ENCODE measurements at regions not wholly inside any gene's neighbourhood (a gene's known extent, or its start where the extent isn't known, plus 50 kb on each side); places are given as distances from the start of the nearest gene placed in this dataset.
"Not testable (repeated sequence)": the region's sequence is repeated elsewhere in the genome, so short reads cannot be mapped to it uniquely, and the experiment has no call there.

DNA sequence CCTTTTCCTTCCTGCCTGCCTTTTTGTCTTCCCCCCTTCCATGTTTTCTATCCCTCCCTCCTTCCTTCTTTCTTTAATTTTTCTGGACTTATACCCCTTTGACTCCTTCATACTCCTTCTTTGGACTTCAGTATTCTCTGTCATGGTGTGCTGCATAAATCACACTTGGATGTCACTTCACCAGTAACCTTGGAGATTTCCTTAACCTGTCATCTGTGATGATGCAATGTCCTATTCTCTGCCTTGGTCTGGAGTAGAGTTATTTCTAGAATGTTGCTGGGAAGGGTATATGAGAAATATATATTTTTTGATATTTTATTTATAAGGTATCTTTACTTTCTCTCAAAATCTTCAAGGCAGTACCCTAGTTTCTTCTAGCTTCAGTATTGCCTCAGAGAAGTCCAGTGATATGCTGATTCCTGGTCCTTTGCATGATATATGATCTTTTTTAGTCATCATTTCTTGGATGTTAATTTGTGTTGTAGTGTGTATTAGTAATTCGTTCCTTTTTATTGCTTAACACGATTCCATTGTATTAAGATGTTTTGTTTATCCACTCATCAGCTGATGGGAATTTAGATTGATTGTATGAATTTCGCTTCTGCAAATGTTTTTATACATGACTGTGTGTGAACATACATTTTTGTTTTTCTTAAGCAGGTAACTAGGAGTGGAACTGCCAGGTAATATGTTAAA lies 206.9 kb upstream of the MBL2 start:
- no peak for FAIRE-seq

GRCh38 chr10:52977581-52977980 lies 205.0 kb upstream of the MBL2 start:
- DNase-seq (ENCODE audit: low spot score in 2 of 2) = no peak
- FAIRE-seq = no peak

More for the DNA sequence above, 206.9 kb upstream of the MBL2 start:
- no peak for DNase-seq (ENCODE audit: low spot score in 2 of 2)

DNA sequence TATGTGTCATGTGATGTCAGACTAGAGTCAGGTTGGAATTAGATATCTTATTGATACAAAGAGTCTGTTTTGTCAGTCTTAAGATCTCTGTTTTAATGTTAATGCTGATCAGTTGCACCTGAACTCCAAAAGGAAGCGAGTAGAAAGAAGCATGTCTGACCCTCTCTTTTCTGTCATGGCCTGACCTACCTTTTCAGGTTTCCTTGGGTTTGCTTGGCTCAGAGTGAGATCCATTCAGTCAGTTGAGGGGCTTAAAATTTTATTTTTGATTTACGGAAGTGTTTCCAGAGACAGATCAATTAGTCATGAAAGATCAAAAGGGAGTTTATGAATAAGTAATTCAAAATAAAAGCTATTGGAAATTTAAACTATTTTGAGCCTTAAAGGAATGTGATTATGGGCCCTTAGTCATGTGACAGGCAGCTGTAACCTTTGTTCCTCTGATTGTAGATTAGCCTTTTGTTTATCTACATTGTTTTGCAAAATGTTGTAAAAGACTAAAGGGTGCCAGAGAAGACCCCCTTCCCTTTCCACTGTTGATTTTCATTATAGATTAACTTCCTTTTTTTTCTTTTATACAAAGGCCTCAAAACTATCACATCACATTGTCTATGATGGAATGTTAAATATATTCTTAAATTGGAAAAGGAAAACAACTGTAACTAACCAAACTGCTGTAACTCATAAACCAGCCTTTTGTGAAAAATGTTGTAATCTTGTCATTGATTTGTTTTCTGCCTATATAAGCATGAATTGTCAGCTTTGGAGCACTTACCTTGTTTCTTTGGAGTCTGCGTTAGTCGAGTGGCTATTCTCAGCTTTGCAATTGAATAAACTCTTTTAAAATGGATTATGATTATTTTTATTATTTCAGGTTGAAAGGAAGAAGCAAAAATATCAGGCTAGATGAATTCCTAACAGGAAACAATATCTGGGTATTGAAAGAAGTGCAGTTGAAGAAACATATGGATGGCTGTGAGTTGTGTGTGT lies 195.5 kb upstream of the MBL2 start:
- no peak for DNase-seq (ENCODE audit: low spot score in 2 of 2)
- FAIRE-seq = no peak

- no peak for DNase-seq (ENCODE audit: low spot score in 2 of 2)
- no peak for FAIRE-seq
Observed at GRCh38 chr10:52966904-52967303, 194.3 kb upstream of the MBL2 start.

- no peak for FAIRE-seq
- DNase-seq (ENCODE audit: low spot score in 2 of 2) = no peak
Observed at GRCh38 chr10:52965938-52966401, 193.4 kb upstream of the MBL2 start.

DNA sequence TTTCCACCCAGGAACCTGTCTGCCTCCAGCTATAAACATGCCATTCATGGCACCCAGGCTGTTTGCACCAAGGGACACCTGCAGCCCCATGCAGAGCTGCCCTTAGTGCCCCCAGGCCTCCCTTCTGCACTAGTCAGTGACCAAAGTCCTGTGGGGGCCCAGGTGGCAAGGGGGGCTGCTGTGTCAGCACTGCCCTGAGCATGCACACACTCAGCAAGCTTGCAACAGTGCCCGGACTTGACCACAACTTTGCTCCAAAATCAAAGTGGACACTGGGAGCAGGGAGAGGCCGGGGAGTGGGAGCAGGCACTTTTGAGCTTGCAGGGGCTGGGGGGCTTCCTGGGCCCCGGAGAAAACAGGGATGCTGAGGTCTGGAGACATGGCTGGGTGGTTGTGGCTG lies 192.9 kb upstream of the MBL2 start:
- FAIRE-seq (no peak), DNase-seq (ENCODE audit: low spot score in 2 of 2) (no peak)

GRCh38 chr10:52961323-52961722 lies 188.7 kb upstream of the MBL2 start:
- DNase-seq (ENCODE audit: low spot score in 2 of 2) (no peak), FAIRE-seq (no peak)

GRCh38 chr10:52959810-52960209 lies 187.2 kb upstream of the MBL2 start:
- DNase-seq (ENCODE audit: low spot score in 2 of 2) (no peak), FAIRE-seq (no peak)

GRCh38 chr10:52956861-52957260 lies 184.3 kb upstream of the MBL2 start:
- DNase-seq (ENCODE audit: low spot score in 2 of 2) = no peak
- FAIRE-seq = no peak

GRCh38 chr10:52956461-52956860 lies 183.9 kb upstream of the MBL2 start:
- DNase-seq (ENCODE audit: low spot score in 2 of 2) (no peak), FAIRE-seq (no peak)

GRCh38 chr10:52955337-52955736 lies 182.8 kb upstream of the MBL2 start:
- FAIRE-seq (no peak), DNase-seq (ENCODE audit: low spot score in 2 of 2) (no peak)

- DNase-seq (ENCODE audit: low spot score in 2 of 2) (no peak), FAIRE-seq (no peak)
Observed at GRCh38 chr10:52954407-52954806, 181.8 kb upstream of the MBL2 start.

GRCh38 chr10:52952391-52953055 lies 179.9 kb upstream of the MBL2 start:
- FAIRE-seq = no peak
- no peak for DNase-seq (ENCODE audit: low spot score in 2 of 2)

DNA sequence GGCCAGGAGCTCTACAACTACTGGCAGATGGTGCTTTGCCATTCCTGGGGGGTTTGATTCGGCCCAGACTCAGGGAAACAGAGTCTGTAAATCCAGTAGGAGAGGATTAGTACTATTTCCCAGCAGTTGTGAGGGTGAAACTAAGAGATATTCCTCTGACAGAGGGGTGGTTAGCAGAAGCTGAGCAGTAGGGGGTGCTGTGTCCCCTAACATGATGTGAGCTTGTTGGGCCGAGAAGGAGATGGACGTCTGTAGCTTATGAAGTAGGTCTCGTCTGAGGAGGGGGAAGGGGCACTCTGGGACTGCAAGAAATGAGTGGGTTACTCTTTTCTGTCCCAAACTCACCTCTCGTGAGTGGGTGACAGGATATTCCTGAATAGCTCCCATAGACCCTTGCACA lies 179.2 kb upstream of the MBL2 start:
- no peak for FAIRE-seq
- DNase-seq (ENCODE audit: low spot score in 2 of 2) = no peak

GRCh38 chr10:52950578-52950977 lies 178.0 kb upstream of the MBL2 start:
- no peak for FAIRE-seq
- DNase-seq (ENCODE audit: low spot score in 2 of 2) = no peak

DNA sequence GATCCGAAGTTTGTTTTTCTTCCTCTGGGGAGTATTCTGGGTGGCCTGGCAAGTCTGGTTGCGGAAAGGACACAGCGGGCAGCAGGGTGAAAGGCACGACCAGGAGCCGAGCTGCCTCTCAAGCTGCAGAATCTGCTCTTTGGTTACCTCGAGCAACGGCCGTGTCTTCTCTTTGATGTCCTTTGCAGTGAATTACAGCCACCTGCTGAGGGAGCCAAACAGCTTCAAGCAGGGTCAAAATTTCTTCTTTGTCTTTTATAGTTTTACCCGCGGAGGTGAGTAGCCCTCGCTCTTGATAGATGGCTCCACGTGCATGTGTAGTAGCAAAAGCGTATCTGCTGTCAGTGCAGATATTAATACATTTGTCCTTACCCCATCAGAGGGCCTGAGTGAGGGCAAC lies 177.3 kb upstream of the MBL2 start:
- FAIRE-seq (no peak), DNase-seq (ENCODE audit: low spot score in 2 of 2) (no peak)

- no peak for FAIRE-seq
- no peak for DNase-seq (ENCODE audit: low spot score in 2 of 2)
Observed at GRCh38 chr10:52946486-52946885, 173.9 kb upstream of the MBL2 start.

- not testable (repeated sequence) for FAIRE-seq; DNase-seq (ENCODE audit: low spot score in 2 of 2)
Observed at GRCh38 chr10:52945521-52945920, 172.9 kb upstream of the MBL2 start.

- DNase-seq (ENCODE audit: low spot score in 2 of 2) (no peak), FAIRE-seq (no peak)
Observed at GRCh38 chr10:52940921-52941320, 168.3 kb upstream of the MBL2 start.

DNA sequence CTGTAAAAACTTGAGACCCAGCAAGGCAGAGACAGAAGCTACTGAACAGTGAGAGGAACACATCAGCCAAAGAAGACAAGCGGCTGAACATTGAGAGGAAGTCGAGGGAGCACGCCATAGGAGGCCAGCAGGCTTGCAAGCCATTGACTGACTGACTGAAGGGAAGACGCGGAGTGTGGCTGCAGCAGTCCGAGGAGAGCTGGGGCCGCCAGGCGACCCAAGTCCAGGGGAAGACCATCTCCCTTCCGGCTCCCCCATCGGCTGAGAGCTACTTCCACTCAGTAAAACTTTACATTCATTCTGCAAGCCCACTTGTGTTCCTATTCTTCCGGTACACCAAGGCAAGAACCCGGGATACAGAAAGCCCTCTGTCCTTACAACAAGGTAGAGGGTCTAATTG lies 167.3 kb upstream of the MBL2 start:
- FAIRE-seq (no peak), DNase-seq (ENCODE audit: low spot score in 2 of 2) (no peak)

DNA sequence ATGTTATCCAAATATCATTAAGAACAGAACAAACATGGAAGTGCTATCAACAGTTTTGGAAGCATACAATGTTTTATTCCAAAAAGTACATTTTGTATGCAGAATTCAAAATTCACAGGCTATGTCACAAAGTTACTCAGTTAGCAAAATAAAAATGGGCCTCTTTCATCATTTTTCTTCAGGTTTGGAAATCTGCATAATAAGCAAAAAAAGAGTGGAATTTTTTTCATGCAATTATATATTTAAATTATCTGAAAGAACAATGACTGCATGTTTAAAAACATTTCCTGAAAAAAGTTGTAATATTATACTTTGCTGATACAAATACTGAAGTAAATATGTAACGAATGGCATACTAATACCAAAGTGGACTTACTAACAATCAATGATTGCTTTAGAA lies 161.2 kb upstream of the MBL2 start:
- DNase-seq (ENCODE audit: low spot score in 2 of 2) (no peak), FAIRE-seq (no peak)

Data from frontal cortex (tissue), 3 donors.